Stimulated activated CD4-positive, alpha-beta T cell treated with anti-CD3 and anti-CD28 coated beads, Interleukin-12 subunit alpha, Interleukin-12 subunit beta, amount 100 ng/mL, for 48 hours (primary cell): ENCODE measurements at regions not wholly inside any gene's neighbourhood (a gene's known extent, or its start where the extent isn't known, plus 50 kb on each side); places are given as distances from the start of the nearest gene placed in this dataset.
"Not testable (repeated sequence)": the region's sequence is repeated elsewhere in the genome, so short reads cannot be mapped to it uniquely, and the experiment has no call there.

Source experiments
- DNase-seq, 3 donors: peaks; one replicate each; pipeline ENCODE4 v3.0.0-alpha.2; 2020; ENCODE audit warnings: low read depth in 2 of 3, low spot score in 1 of 3

DNA sequence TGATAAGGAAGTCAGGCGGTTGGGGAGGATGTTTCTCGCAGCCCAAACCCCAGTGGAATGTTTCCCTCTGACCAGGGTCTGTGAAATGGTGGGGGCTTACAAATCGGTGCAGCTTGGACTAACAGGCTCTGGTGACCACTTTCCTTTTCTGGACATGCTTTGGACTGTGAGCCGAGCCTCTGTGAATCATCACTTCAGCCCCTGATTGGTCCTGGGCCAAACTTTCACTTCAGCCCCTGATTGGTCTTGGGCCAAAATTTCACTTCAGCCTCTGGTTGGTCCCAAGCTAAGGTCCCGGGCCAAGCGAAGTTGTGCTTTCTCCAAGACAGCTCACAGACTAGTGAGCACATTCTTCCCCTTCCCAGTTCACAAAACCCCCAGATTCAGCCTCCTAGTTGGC, 223.7 kb upstream of the ANKRD20A1 start:
- DNase-seq, result not testable (repeated sequence)

GRCh38 chr9:67611900-67612299, 246.8 kb upstream of the ANKRD20A1 start:
- not testable (repeated sequence) for DNase-seq

GRCh38 chr9:67609872-67610271, 248.9 kb upstream of the ANKRD20A1 start:
- DNase-seq, result not testable (repeated sequence)

GRCh38 chr9:67609435-67609834, 249.3 kb upstream of the ANKRD20A1 start:
- not testable (repeated sequence) for DNase-seq

DNA sequence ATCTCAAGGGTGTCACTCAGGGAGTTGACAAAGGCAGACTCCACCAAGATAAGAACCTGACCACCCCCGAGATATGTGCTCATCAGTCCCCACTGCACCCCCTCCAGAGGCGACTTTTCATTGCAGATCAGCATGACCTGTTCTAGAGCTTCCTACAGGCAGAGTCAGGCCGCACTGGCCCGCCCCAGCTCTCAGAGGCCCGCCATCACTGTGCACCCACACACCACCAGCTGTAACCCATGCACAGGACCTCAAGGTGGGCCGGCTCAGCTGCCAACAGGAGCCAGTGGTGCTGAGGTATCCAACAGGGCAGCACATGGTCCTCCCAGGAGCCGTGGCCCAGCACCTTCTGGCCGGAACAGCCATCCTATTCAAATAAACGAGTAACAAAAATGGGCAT, 253.6 kb upstream of the ANKRD20A1 start:
- DNase-seq, result not testable (repeated sequence)

DNA sequence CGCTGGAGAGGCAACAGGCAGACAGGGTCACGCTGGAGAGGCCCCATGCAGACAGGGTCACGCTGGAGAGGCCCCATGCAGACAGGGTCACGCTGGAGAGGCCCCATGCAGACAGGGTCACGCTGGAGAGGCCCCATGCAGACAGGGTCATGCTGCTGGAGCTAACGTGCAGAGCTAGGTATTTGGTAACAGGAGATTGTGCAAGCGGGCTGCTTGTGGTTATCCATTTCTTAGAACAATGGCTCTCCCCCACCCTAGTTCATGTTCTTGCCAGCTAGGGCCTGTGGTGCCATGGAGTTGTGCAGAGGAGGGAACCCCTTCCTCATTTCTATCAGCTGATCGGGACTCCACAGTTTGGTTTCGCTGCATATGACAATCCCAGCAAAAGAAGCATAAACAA, 255.1 kb upstream of the ANKRD20A1 start:
- not testable (repeated sequence) for DNase-seq

- DNase-seq, result not testable (repeated sequence)
These were observed 266.3 kb upstream of the ANKRD20A1 start for GRCh38 chr9:67592424-67592823.

DNA sequence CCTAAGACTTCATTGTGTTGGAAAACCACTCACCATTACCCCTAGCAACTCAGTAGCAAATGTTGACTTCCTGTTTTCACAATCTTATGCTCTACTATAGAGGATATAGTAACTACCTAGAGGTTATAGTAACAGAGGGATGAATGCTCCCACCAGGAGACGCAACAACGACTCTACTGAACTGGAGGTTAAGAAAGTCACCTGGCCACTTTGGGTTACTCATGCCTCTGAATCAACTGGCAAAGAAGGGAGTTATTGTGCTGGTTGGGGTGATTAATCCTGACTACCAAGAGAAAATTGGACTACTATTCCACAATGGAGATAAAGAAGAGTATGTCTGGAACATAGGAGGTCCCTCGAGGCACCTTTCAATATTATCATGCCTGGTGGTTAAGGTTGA, 302.9 kb upstream of the ANKRD20A1 start:
- not testable (repeated sequence) for DNase-seq

DNA sequence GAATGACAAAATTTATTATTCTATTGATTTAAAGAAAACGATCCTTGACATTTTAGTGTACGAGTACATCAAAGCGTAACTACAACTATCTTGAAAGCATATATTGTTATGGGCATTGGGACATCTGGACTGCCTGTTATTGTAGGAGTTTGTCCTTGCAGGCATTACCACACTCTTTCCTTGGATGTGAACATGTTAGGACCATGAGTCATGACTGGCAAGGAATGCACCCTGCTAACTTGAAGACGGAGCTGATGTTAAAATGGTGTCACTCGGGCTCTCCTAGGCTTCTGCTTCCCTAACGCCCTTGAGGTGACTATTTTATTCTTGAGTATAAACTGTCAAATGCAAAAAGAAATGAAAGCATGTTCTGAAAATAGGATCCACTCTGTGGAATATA, 308.7 kb upstream of the ANKRD20A1 start:
- DNase-seq, result not testable (repeated sequence)

- DNase-seq, result not testable (repeated sequence)
These were observed 328.9 kb upstream of the ANKRD20A1 start for GRCh38 chr9:67529834-67530233.

DNA sequence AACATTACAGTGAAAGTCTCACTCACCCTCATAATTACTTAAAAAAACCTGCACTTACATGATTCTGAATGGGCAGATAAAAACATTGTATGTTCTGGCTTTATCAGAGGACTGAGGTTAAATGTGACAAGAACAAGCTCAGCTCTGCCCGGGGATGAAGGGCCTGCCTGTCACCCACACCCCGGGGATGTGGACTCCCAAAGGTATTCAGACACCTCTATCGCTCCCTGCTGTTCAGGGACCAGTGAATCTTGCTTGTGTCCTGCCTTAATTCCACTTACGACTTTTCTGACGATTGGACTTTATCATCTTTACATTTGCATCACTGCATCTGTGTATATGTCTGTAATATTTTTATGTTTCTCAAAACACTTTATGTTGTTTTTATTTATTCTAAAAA, 341.8 kb upstream of the ANKRD20A1 start:
- DNase-seq, result not testable (repeated sequence)

DNA sequence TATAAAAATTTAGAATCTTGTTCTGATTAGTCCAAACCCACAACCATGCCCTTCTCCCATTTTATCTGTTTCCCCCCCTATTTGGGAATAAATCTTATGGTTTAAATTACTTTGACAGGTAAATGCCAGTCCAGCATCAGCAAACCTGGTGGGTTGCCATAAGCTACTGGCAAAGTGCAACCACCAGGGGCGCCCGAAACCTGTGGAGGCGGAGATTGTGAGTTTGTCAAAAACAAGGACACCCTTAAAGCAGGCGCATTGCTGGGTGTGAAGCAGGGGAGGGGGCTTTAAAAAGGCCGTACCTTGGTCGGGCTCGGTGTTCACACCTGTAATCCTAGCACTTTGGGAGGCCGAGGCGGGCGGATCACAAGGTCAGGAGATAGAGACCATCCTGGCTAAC, 344.1 kb upstream of the ANKRD20A1 start:
- not testable (repeated sequence) for DNase-seq

DNA sequence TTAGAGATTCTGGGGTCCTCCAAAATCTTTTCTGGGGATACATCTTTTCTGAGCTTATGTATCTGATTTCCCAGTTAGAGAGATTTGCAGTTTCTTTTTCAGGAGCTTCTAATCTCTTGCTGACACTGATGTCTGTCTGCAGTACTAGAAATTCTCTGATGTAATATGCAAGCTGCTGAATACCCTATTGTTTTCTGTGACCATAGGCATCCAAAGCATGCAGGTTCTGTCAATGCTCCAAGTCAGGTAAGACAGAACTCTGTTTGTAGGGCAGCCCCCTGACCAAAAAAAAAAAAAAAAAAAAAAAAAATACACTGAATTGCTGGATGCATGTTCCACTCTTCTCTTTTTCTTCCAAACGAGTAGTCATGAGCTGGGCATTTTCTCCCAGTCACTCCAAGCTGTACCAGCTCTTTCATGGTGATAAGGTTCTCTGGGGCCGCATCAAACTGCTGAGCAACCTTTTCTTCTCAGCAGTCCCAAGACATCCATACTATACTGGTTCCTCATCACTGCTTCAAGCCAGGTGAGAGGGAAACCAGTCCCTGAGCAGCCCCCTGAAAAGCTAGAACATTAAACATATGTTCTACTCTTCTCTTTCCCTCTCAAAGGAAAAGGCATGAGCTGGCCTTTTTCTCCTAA, 354.9 kb upstream of the ANKRD20A1 start:
- not testable (repeated sequence) for DNase-seq

- not testable (repeated sequence) for DNase-seq
These were observed 366.7 kb upstream of the ANKRD20A1 start for GRCh38 chr9:67492028-67492427.

DNA sequence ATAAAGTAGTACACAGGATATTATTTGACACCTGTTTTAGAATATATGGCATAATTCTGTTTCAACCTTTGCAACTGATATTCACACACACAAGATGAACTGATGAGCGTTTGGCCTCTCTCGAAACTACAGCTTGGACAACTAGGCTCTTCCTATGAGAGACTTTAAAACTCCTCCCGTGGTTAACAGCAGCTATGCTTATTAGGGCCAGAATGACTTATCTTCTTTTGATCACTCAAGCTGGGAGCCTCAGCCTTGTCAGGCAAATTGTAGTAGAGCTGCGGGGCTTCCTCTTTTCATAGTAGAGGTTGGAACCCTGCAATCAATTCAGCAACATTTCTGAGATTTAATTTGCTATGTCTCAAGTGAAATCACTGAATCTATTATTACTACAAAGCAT, 381.3 kb upstream of the ANKRD20A1 start:
- not testable (repeated sequence) for DNase-seq

- DNase-seq, result not testable (repeated sequence)
These were observed 388.0 kb upstream of the ANKRD20A1 start for GRCh38 chr9:67470739-67471138.

GRCh38 chr9:67468326-67468725, 390.4 kb upstream of the ANKRD20A1 start:
- not testable (repeated sequence) for DNase-seq

- DNase-seq, result not testable (repeated sequence)
These were observed 396.7 kb upstream of the ANKRD20A1 start for GRCh38 chr9:67461796-67462757.

DNA sequence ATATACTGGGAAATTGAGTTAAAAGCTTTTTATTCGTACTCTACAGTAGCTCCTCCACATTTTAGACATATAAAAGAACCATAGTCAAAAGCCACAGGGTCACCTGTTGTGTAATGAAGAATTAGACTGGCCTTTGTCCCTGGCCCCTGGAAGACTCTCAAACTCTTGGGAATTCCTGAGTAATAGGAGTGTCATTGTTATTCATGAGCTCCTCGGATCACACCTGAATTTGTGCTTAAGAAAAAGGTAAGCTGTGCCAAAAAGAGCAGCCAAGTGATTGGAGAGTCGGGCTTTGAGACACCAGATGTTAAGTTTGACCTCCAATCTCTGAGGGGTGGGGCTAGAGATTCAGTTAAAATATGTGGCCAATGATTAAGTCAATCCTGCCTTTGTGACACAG, 405.8 kb upstream of the ANKRD20A1 start:
- not testable (repeated sequence) for DNase-seq

DNA sequence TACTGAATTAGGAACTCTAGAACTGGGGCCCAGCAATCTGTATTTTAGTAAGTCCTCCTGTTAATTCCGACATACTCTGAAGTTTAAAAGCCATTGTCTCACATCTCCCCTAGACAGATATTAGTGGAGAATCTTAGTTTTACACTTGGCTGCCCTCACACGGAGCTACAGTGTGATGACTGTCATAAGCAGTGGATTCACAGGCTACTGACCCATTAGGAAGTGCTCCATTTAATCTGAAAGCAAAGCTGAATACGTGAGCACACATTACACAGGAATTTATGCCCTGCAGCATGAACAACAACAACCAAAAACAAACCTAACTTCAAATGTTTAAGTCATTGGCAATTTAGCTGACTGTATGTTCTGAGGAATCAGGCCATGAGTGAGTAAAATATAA, 416.4 kb upstream of the ANKRD20A1 start:
- DNase-seq, result not testable (repeated sequence)

DNA sequence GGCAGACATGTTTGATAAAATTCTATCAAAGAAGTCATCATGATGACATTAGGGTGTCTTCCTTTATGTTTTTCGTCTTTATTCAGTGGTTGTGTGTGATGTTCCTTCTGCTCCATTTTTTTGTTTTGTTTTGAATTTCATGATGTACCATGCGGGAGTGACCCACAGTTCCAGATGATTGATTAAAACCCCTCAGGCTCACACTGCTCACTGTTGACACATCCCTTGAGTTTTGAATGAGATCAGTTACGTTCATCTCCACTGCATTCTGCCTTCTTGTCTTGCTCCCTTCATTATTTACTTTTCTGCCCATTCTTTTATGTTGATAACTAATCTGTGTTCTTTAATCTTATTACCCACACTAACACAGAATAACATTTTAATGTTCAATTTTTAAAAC, 421.7 kb upstream of the ANKRD20A1 start:
- not testable (repeated sequence) for DNase-seq

GRCh38 chr9:67424881-67425280, 432.5 kb upstream of the SPATA31A3 start:
- not testable (repeated sequence) for DNase-seq
